K562 (cell line): ENCODE measurements at regions not wholly inside any gene's neighbourhood (a gene's known extent, or its start where the extent isn't known, plus 50 kb on each side); places are given as distances from the start of the nearest gene placed in this dataset.

Source experiments
- ATAC-seq: fragments of 200-7000 bp; cut with Tn5 transposase; 3 replicates; pipeline ENCODE4 v1.9.1; 2020; ENCODE audit warnings: moderate library complexity
- BruUV-seq: library from RNA; stranded (reverse); fragments of 400-500 nt; replicated peaks from 2 replicates; lab custom pipeline; 2021; lab: Mats Ljungman, UMichigan
- CTCF ChIA-PET: fragments of 300-600 bp; formaldehyde crosslinking; extraction: SDS; loops from one replicate; lab custom pipeline; 2021; ENCODE audit warnings: low intra/inter-chr PET ratio; lab: Yijun Ruan, JAX
- POLR2A ChIA-PET: fragments of 300-600, 350-650 bp; sonication (Branson Sonifier 250); formaldehyde crosslinking; extraction: SDS; loops from one replicate; lab custom pipeline; 2021; ENCODE audit warnings: antibody characterized with exemption, inconsistent platforms; lab: Yijun Ruan, JAX
- DNase-seq, 4 experiments: peaks; one replicate each; pipeline versions ENCODE4 v3.0.0 to v3.0.0-alpha.2; 2011 to 2018; ENCODE audit warnings: low spot score in 3 of 4, mixed read lengths in 3 of 4; ENCODE audit errors: extremely low read depth in 1 of 4
- FAIRE-seq: peaks from 2 replicates; lab custom pipeline; 2011; peaks lifted over from hg19 to GRCh38; lab: Jason Lieb, UNC
- H2AFZ ChIP-seq: 2 replicates; pipeline ENCODE4 v1.6.0; 2011; ENCODE audit warnings: low read depth, low read length, control low read depth, inconsistent platforms
- H3K27ac ChIP-seq: fragments of 200-600 bp; 3 replicates; pipeline ENCODE4 v1.8.0; 2011; ENCODE audit warnings: low read depth, mild to moderate bottlenecking, control low read depth, inconsistent platforms, low read length, moderate library complexity, mixed read lengths; ENCODE audit errors: extremely low read depth
- H3K27me3 ChIP-seq, 2 experiments: fragments of 300-600 bp in 1 of 2; 2 replicates in 1 of 2; 3 replicates in 1 of 2; pipeline versions ENCODE4 v1.6.0 to v1.8.0; 2011; ENCODE audit warnings: inconsistent platforms in 2 of 2, low read length in 2 of 2, mild to moderate bottlenecking in 1 of 2, mixed read lengths in 1 of 2, moderate library complexity in 1 of 2; ENCODE audit not compliant: control insufficient read depth in 2 of 2, insufficient read depth in 2 of 2
- H3K36me3 ChIP-seq: fragments of 300-600 bp; 3 replicates; pipeline ENCODE4 v1.8.0; 2011; ENCODE audit warnings: mild to moderate bottlenecking, low read length, inconsistent platforms; ENCODE audit not compliant: control insufficient read depth, insufficient read depth
- H3K4me1 ChIP-seq, 2 experiments: fragments of 200-600 bp in 1 of 2; replicated peaks in 1 of 2; 2 replicates in 1 of 2; 3 replicates in 1 of 2; pipeline versions ENCODE4 v1.5.1 to v1.8.0; 2011; ENCODE audit warnings: inconsistent platforms in 2 of 2, low read length in 2 of 2, mild to moderate bottlenecking in 1 of 2, mixed read lengths in 1 of 2, moderate library complexity in 1 of 2; ENCODE audit not compliant: control insufficient read depth in 2 of 2, insufficient read depth in 2 of 2
- H3K4me2 ChIP-seq: 2 replicates; pipeline ENCODE4 v1.6.1; 2011; ENCODE audit warnings: low read length, control low read depth, inconsistent platforms, mixed read lengths; ENCODE audit not compliant: insufficient read depth
- H3K4me3 ChIP-seq: fragments of 200-600 bp; sonication (generic), shearing (Covaris generic); 2 replicates; pipeline ENCODE4 v1.5.1; 2016; ENCODE audit warnings: control low read depth, inconsistent platforms
- H3K79me2 ChIP-seq: fragments of 200-600 bp; 3 replicates; pipeline ENCODE4 v1.8.0; 2011; ENCODE audit warnings: low read length, inconsistent platforms; ENCODE audit not compliant: control insufficient read depth, insufficient read depth
- H3K9ac ChIP-seq, 2 experiments: 2 replicates each; pipeline versions ENCODE4 v1.6.0 to v1.6.1; 2011; ENCODE audit warnings: low read depth in 2 of 2, low read length in 2 of 2, control low read depth in 1 of 2, inconsistent platforms in 1 of 2, mild to moderate bottlenecking in 1 of 2, mixed read lengths in 1 of 2; ENCODE audit not compliant: insufficient read depth in 1 of 2
- H3K9me1 ChIP-seq: one replicate; pipeline ENCODE4 v1.6.0; 2011; ENCODE audit warnings: inconsistent platforms, mild to moderate bottlenecking, low read length, moderate library complexity; ENCODE audit not compliant: control insufficient read depth, insufficient read depth
- H3K9me3 ChIP-seq: replicated peaks from 2 replicates; pipeline ENCODE4 v1.5.1; 2011; ENCODE audit warnings: low read depth, low read length, inconsistent platforms; ENCODE audit not compliant: control insufficient read depth, insufficient read depth
- H4K20me1 ChIP-seq: replicated peaks from 2 replicates; pipeline ENCODE4 v1.6.1; 2011; ENCODE audit warnings: low read length, inconsistent platforms, mixed read lengths; ENCODE audit not compliant: control insufficient read depth, insufficient read depth
- ATF2 ChIP-seq: sonication (generic); formaldehyde crosslinking; IDR thresholded peaks from 2 replicates; pipeline ENCODE4 v1.8.1; 2022; ENCODE audit warnings: missing genetic modification reagents
- BCOR ChIP-seq: fragments of 450-650 bp; IDR thresholded peaks from 2 replicates; pipeline ENCODE4 v1.6.1; 2016
- CREB1 ChIP-seq, 2 experiments: sonication (generic) in 1 of 2; formaldehyde crosslinking in 1 of 2; IDR thresholded peaks; 2 replicates each; pipeline versions ENCODE4 v1.6.1 to v1.8.0; 2012 to 2022; ENCODE audit warnings: inconsistent platforms in 1 of 2, mild to moderate bottlenecking in 1 of 2, missing genetic modification reagents in 1 of 2, moderate library complexity in 1 of 2
- ELK1 ChIP-seq: sonication (generic); formaldehyde crosslinking; IDR thresholded peaks from 2 replicates; pipeline ENCODE4 v1.8.1; 2022; ENCODE audit warnings: missing genetic modification reagents
- KLF10 ChIP-seq: fragments of 250-450 bp; sonication (Bioruptor Pico); IDR thresholded peaks from 2 replicates; pipeline ENCODE4 v1.6.1; 2021; ENCODE audit warnings: matching md5 sums
- MTA3 ChIP-seq: fragments of 450-650 bp; formaldehyde crosslinking; IDR thresholded peaks from 2 replicates; pipeline ENCODE4 v1.6.1; 2017; ENCODE audit warnings: mild to moderate bottlenecking, borderline replicate concordance
- MYC ChIP-seq, 2 experiments: fragments of 250-450 bp in 1 of 2; sonication (Bioruptor Pico) in 1 of 2; IDR thresholded peaks; 2 replicates each; pipeline versions ENCODE4 v1.5.1 to v1.6.1; 2012 to 2021; ENCODE audit warnings: low read depth in 2 of 2, borderline replicate concordance in 1 of 2, improper control_type of control experiment in 1 of 2, low read length in 1 of 2, mild to moderate bottlenecking in 1 of 2, moderate library complexity in 1 of 2
- NCOA2 ChIP-seq, 2 experiments: fragments of 450-650 bp; IDR thresholded peaks; 2 replicates each; pipeline ENCODE4 v1.6.1; 2018; ENCODE audit warnings: mild to moderate bottlenecking in 2 of 2, moderate library complexity in 1 of 2; ENCODE audit not compliant: partially characterized antibody in 2 of 2
- NEUROD1 ChIP-seq: fragments of 150-350 bp; IDR thresholded peaks from 2 replicates; pipeline ENCODE4 v1.6.1; 2014; ENCODE audit warnings: borderline replicate concordance, low read length, low read depth; ENCODE audit not compliant: partially characterized antibody
- NFATC3 ChIP-seq: fragments of 450-650 bp; IDR thresholded peaks from 2 replicates; pipeline ENCODE4 v1.6.1; 2017; ENCODE audit warnings: mild to moderate bottlenecking
- NFIC ChIP-seq: fragments of 450-650 bp; IDR thresholded peaks from 2 replicates; pipeline ENCODE4 v1.6.1; 2017; ENCODE audit warnings: mild to moderate bottlenecking, inconsistent platforms
- NR2C1 ChIP-seq, 2 experiments: fragments of 450-650 bp; IDR thresholded peaks; 2 replicates each; pipeline ENCODE4 v1.6.1; 2017; ENCODE audit warnings: mild to moderate bottlenecking in 2 of 2, antibody characterized with exemption in 1 of 2, inconsistent platforms in 1 of 2, missing compliant biosample characterization in 1 of 2, missing genetic modification characterization in 1 of 2
- RB1 ChIP-seq: fragments of 450-650 bp; IDR thresholded peaks from 2 replicates; pipeline ENCODE4 v1.6.1; 2017; ENCODE audit warnings: low read depth, mild to moderate bottlenecking
- SRSF7 ChIP-seq: fragments of 200-400 bp; formaldehyde crosslinking; optimal IDR thresholded peaks from 2 replicates; pipeline ENCODE3; 2017; ENCODE audit warnings: mild to moderate bottlenecking, low read depth, low read length
- TAF9B ChIP-seq: fragments of 450-650 bp; IDR thresholded peaks from 2 replicates; pipeline ENCODE4 v1.6.1; 2018; ENCODE audit warnings: mild to moderate bottlenecking; ENCODE audit not compliant: partially characterized antibody
- ZKSCAN1 ChIP-seq: fragments of 150-350 bp; IDR thresholded peaks from 2 replicates; pipeline ENCODE4 v1.6.1; 2016; ENCODE audit warnings: low read depth, low read length
- ZNF311 ChIP-seq: fragments of 250-450 bp; sonication (Bioruptor Pico); IDR thresholded peaks from 2 replicates; pipeline ENCODE4 v1.4.0; 2020; ENCODE audit warnings: mild to moderate bottlenecking, moderate library complexity
- ZNF449 ChIP-seq: fragments of 250-450 bp; sonication (Bioruptor Pico); IDR thresholded peaks from 2 replicates; pipeline ENCODE4 v1.8.0; 2022; ENCODE audit warnings: moderate library complexity, mild to moderate bottlenecking, inconsistent platforms
- WGBS: fragments of 100-300 bp; shearing (Covaris generic); methylation state at CpG from one replicate; pipeline ENCODE4 v1.1.6; 2016; ENCODE audit warnings: low coverage, mixed read lengths; ENCODE audit not compliant: insufficient coverage; ENCODE audit errors: missing lambda C conversion rate; 5-methylcytosine and 5-hydroxymethylcytosine counted together
- in situ Hi-C: fragments of 300-500 bp; cut with MboI; formaldehyde crosslinking; loops from 4 replicates; pipeline ENCODE4 v1.15.0; 2018; ENCODE audit warnings: inconsistent platforms, mixed read lengths
- intact Hi-C: fragments of 100-400 bp; cut with micrococcal nuclease; formaldehyde crosslinking; loops from 2 replicates; pipeline ENCODE4 v1.14.2; 2022

GRCh38 chr2:78070693-78071092 lies 548.5 kb upstream of the LRRTM4 start (continued):
- TF ChIP-seq NFIC (no peak), MYC (IDR thresholded peaks at IDR 0.05; ENCODE audit: low read depth, low read length) (no peak), MYC (CRISPR knock-in tag; IDR thresholded peaks at IDR 0.05; ENCODE audit: borderline replicate concordance, low read depth) (no peak), ATF2 (CRISPR knock-in tag) (no peak), ZNF449 (CRISPR knock-in tag) (no peak), NEUROD1 (no peak)

GRCh38 chr2:78077633-78078032 lies 555.5 kb upstream of the LRRTM4 start:
- H3K27ac ChIP-seq, result no peak overlapping the region
- no peaks in the 10 kb centered on the region for H3K9me1 ChIP-seq
- intact Hi-C loops (no loop called here), in situ Hi-C loops (no loop called here)
- no peak overlapping the region for H3K4me3 ChIP-seq
- H3K27me3 ChIP-seq, result no peaks in the 10 kb centered on the region
- POLR2A ChIA-PET, result interaction anchor here (0.6 kb wide), 1 partner anchor 65 kb away, joined by 3 read pairs; no protein-coding TSS in a partner anchor
- H3K4me1 ChIP-seq, result no peaks in the 10 kb centered on the region
- no peak for FAIRE-seq
- no peaks in the 10 kb centered on the region for H3K9me3 ChIP-seq
- H2AFZ ChIP-seq, result no peak overlapping the region
- no TSS peak for BruUV-seq
- H4K20me1 ChIP-seq, result no peaks in the 10 kb centered on the region
- H3K9ac ChIP-seq, result no peak overlapping the region
- ATAC-seq, result no peak
- no peak overlapping the region for H3K4me2 ChIP-seq
- 3% methylated on average over 4 of the region's 4 CpGs for WGBS
- no peaks in the 10 kb centered on the region for H3K79me2 ChIP-seq
- H3K36me3 ChIP-seq, result no peaks in the 10 kb centered on the region
- no peak for DNase-seq
- CTCF ChIA-PET, result no interaction called here
- TF ChIP-seq NR2C1 (IDR thresholded peaks at IDR 0.05), result no peak
- no peak for TF ChIP-seq NR2C1 (tag; IDR thresholded peaks at IDR 0.05)
- no peak for TF ChIP-seq ZNF311 (CRISPR knock-in tag)
- no peak for TF ChIP-seq RB1
- TF ChIP-seq ELK1 (CRISPR knock-in tag), result no peak
- TF ChIP-seq NFATC3, result no peak
- no peak for TF ChIP-seq MTA3
- TF ChIP-seq NCOA2 (IDR thresholded peaks at IDR 0.05; ENCODE audit: partially characterized antibody in 2 of 2), result no peak
- TF ChIP-seq ZKSCAN1, result no peak
- TF ChIP-seq KLF10 (CRISPR knock-in tag), result no peak
- no peak for TF ChIP-seq SRSF7
- TF ChIP-seq CREB1 (IDR thresholded peaks at IDR 0.05), result no peak
- TF ChIP-seq CREB1 (CRISPR knock-in tag; IDR thresholded peaks at IDR 0.05), result no peak
- TF ChIP-seq TAF9B, result no peak
- TF ChIP-seq BCOR, result no peak
